ENCODE measurements at regions not wholly inside any gene's neighbourhood (a gene's known extent, or its start where the extent isn't known, plus 50 kb on each side); places are given as distances from the start of the nearest gene placed in this dataset.

- TF ChIP-seq, protein P1, sequence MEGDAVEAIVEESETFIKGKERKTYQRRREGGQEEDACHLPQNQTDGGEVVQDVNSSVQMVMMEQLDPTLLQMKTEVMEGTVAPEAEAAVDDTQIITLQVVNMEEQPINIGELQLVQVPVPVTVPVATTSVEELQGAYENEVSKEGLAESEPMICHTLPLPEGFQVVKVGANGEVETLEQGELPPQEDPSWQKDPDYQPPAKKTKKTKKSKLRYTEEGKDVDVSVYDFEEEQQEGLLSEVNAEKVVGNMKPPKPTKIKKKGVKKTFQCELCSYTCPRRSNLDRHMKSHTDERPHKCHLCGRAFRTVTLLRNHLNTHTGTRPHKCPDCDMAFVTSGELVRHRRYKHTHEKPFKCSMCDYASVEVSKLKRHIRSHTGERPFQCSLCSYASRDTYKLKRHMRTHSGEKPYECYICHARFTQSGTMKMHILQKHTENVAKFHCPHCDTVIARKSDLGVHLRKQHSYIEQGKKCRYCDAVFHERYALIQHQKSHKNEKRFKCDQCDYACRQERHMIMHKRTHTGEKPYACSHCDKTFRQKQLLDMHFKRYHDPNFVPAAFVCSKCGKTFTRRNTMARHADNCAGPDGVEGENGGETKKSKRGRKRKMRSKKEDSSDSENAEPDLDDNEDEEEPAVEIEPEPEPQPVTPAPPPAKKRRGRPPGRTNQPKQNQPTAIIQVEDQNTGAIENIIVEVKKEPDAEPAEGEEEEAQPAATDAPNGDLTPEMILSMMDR (IDR thresholded peaks at IDR 0.05 in 2 of 3, conservative IDR thresholded peaks at IDR 0.05 in 1 of 3; ENCODE audit: borderline replicate concordance in 1 of 3, insufficient read depth in 1 of 3, low read depth in 2 of 3, low read length in 2 of 3): no peak
- no peak for TF ChIP-seq ATF3 (IDR thresholded peaks at IDR 0.05)
- TF ChIP-seq ZFX (IDR thresholded peaks at IDR 0.05): no peak
- no peak for TF ChIP-seq SIN3A (IDR thresholded peaks at IDR 0.05; ENCODE audit: low read depth)
- TF ChIP-seq FOSL1 (IDR thresholded peaks at IDR 0.05; ENCODE audit: low read depth): no peak
- TF ChIP-seq YY1 (IDR thresholded peaks at IDR 0.05; ENCODE audit: extremely low read depth, insufficient replicate concordance, low read depth, low read length): no peak
- no peak for TF ChIP-seq TCF7L2 (IDR thresholded peaks at IDR 0.05; ENCODE audit: borderline replicate concordance, extremely low read depth, insufficient read depth, insufficient read length)
- no peak for TF ChIP-seq CEBPB (IDR thresholded peaks at IDR 0.05; ENCODE audit: low read depth)
- no peak for TF ChIP-seq RAD21 (IDR thresholded peaks at IDR 0.05; ENCODE audit: low read depth)
Measured at GRCh38 chr15:98528046-98528725, 120.2 kb upstream of the IGF1R start (continued).

GRCh38 chr15:98529205-98530145 lies 118.9 kb upstream of the IGF1R start:
- no peak overlapping the region for H2AFZ ChIP-seq (ENCODE audit: low read depth, low read length, poor library complexity, severe bottlenecking)
- intact Hi-C loops (cut with micrococcal nuclease): no loop called here
- ATAC-seq: no peak
- peaks cover 38% of the 10 kb centered on the region for H3K27me3 ChIP-seq (ENCODE audit: insufficient read depth, low read length)
- H3K36me3 ChIP-seq (ENCODE audit: control insufficient read depth in 1 of 2, insufficient read depth in 2 of 2, low read length in 2 of 2): no peaks in the 10 kb centered on the region
- H4K20me1 ChIP-seq (ENCODE audit: insufficient read depth): no peaks in the 10 kb centered on the region
- H3K4me3 ChIP-seq (replicated peaks in 1 of 2; ENCODE audit: low read depth in 1 of 2, low read length in 2 of 2): no peak overlapping the region
- H3K79me2 ChIP-seq (ENCODE audit: insufficient read depth, low read length): no peaks in the 10 kb centered on the region
- no peaks in the 10 kb centered on the region for H3K9me2 ChIP-seq (ENCODE audit: insufficient read depth)
- ChIA-PET RAD21 (ENCODE audit: low non-redundant PET in 1 of 2, low total read pairs in 2 of 2, uncharacterized antibody in 2 of 2, unreplicated experiment in 2 of 2) (no interaction called here), POLR2A (no interaction called here), CTCF (interaction anchor here (0.6 kb wide), 1 partner anchor 10 kb away, joined by 3 read pairs; no protein-coding TSS in a partner anchor)
- H3K27ac ChIP-seq (ENCODE audit: low read depth, low read length): no peak overlapping the region
- TF ChIP-seq SP1 (IDR thresholded peaks at IDR 0.05; ENCODE audit: low read depth): no peak
- no peak for TF ChIP-seq EGR1 (IDR thresholded peaks at IDR 0.05; ENCODE audit: low read depth)
- no peak for DNase-seq (ENCODE audit: low read depth, low spot score)
- H3K4me1 ChIP-seq (ENCODE audit: control insufficient read depth in 1 of 2, insufficient read depth in 2 of 2, low read length in 2 of 2): no peaks in the 10 kb centered on the region
- H3K9ac ChIP-seq (ENCODE audit: low read length): no peak overlapping the region
- BruUV-seq (replicated peaks): no TSS peak
- H3K9me3 ChIP-seq (ENCODE audit: control insufficient read depth in 1 of 2, insufficient read depth in 1 of 2, low read depth in 1 of 2, low read length in 2 of 2): no peaks in the 10 kb centered on the region
- no peak overlapping the region for H3K4me2 ChIP-seq (ENCODE audit: low read length)
